ENCODE measurements at regions not wholly inside any gene's neighbourhood (a gene's known extent, or its start where the extent isn't known, plus 50 kb on each side); places are given as distances from the start of the nearest gene placed in this dataset.
"Not testable (repeated sequence)": the region's sequence is repeated elsewhere in the genome, so short reads cannot be mapped to it uniquely, and the experiment has no call there.

DNA sequence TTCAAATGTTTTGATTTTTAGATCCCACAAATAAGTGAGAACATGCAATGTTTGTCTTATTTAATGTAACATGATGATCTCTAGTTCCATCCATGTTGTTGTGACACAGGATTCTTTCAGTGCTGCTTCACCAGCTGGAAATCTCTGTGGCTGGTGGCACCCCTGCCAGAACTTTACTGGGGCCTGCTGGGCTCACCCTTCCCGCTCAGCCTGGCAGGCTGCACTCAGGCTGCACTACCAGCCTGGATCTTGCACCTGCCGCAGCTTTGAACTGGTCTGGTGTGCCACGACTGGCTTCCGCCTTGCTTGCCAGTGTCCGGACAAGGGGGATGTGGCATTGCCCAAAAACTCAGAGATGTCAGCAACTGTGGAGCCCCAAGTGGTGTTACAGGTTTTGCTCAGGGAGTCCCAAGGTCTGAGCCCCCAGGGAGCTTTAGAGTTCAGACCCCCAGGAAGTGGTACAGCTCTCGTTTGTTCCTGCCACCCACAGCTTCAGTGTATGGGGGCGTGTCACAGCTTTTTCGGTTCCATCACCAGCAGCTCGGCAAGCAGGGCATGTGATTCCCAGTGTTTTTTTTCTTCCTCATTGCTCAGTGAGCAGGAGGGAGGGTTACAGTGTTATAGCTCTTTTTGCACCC lies 72.3 kb upstream of the SYNCRIP start:
- no peak overlapping the region for H3K4me3 Mint-ChIP-seq
- H3K36me3 Mint-ChIP-seq (ENCODE audit: low read depth) = no peaks in the 10 kb centered on the region

DNA sequence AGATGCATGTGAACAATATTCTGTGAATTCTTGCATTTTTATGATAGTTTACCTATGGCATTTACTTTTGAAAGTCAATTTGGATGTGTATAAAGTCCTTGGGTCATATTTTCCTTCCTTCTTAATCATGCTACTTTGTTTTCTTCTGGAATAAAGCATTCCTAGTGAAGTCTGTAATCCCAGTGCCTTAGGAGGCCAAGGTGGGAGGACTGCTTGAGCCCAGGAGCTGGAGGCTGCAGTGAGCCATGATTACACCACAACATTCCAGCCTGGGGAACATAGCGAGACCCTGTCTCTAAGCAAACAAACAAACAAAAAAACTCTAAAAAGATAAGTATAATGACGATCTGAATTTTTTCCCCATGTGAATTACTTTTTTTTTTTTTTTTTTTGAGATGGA lies 69.7 kb upstream of the SYNCRIP start:
- no peak overlapping the region for H3K27ac Mint-ChIP-seq
- no peaks in the 10 kb centered on the region for H3K36me3 Mint-ChIP-seq (ENCODE audit: low read depth)
- H3K4me3 Mint-ChIP-seq = no peak overlapping the region
- H3K4me1 Mint-ChIP-seq = no peaks in the 10 kb centered on the region
- DNase-seq = no peak
- H3K27me3 Mint-ChIP-seq = no peaks in the 10 kb centered on the region
- peaks cover 13% of the 10 kb centered on the region for H3K9me3 Mint-ChIP-seq
- intact Hi-C loops (cut with micrococcal nuclease) = no loop called here

More for the DNA sequence above, 72.3 kb upstream of the SYNCRIP start:
- DNase-seq = no peak
- H3K27me3 Mint-ChIP-seq = no peaks in the 10 kb centered on the region
- H3K9me3 Mint-ChIP-seq = peaks cover 14% of the 10 kb centered on the region
- no peaks in the 10 kb centered on the region for H3K4me1 Mint-ChIP-seq
- no peak overlapping the region for H3K27ac Mint-ChIP-seq
- intact Hi-C loops (cut with micrococcal nuclease) = no loop called here

DNA sequence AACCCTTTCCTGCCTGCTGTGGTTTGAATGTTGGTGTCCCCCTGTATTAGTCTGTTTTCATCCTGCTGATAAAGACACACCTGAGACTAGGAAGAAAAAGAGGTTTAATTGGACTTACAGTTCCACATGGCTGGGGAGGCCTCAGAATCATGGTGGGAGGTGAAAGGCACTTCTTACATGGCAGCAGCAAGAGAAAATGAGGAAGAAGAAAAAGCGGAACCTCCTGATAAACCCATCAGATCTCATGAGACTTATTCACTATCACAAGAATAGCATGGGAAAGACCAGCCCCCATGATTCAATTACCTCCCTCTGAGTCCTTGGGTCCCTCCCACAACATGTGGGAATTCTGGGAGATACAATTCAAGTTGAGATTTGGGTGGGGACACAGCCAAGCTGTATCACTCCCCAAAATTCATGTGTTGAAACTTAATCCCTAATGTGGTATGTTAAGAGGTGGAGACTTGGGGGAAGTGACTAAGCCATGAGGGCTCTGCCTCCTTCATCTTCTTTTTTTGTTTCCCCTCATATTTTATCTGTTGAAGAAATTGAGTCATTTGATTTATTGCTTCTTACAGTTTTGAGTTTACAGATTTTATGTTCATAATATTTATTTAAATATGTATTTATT lies 64.9 kb upstream of the SYNCRIP start:
- H3K27ac Mint-ChIP-seq; H3K4me3 Mint-ChIP-seq; H3K36me3 Mint-ChIP-seq (ENCODE audit: low read depth); DNase-seq; H3K9me3 Mint-ChIP-seq; H3K4me1 Mint-ChIP-seq; H3K27me3 Mint-ChIP-seq; intact Hi-C loops (cut with micrococcal nuclease): not testable (repeated sequence)

DNA sequence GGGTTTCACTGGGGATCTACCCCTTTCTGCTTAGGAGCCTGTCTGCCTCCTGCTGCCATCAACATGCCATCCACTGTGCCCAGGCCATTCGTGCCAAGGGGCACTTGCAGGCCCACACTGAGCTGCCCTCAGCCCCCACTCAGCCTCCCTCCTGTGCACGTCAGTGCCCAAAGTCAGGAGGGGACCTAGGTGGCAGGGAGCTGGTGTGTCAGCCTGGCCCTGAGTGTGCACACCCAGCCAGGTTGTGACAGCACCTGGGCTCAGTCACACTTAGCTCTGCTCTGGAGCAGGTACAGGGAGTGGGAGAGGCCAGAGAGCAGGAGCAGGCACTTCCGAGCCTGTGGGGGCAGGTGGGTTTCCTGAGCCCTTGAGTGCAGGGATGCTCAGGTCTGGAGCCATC lies 63.6 kb upstream of the SYNCRIP start:
- no peaks in the 10 kb centered on the region for H3K36me3 Mint-ChIP-seq (ENCODE audit: low read depth)
- H3K27me3 Mint-ChIP-seq = no peaks in the 10 kb centered on the region
- no peak overlapping the region for H3K27ac Mint-ChIP-seq
- no peak for DNase-seq
- no peaks in the 10 kb centered on the region for H3K4me1 Mint-ChIP-seq
- no peak overlapping the region for H3K4me3 Mint-ChIP-seq
- intact Hi-C loops (cut with micrococcal nuclease) = no loop called here
- no peaks in the 10 kb centered on the region for H3K9me3 Mint-ChIP-seq

DNA sequence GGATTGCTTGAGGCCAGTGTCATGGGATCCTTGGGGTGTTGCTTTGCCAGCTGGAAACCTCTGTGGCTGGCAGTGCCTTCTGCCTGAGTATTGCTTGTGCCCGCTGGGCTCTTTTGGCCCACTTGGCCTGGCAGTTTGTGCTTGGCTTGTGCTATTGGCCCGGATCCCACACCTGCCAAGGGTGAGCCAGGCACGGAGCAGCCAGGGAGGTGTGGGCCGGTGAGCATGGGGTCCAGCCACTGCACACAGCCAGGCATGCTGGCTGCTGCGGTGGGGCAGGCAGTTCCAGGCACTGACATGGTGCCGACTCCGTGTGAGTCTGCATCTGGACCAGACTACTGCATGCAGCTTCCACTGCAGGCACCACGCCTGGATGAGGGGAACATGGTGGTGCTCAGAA lies 62.5 kb upstream of the SYNCRIP start:
- intact Hi-C loops (cut with micrococcal nuclease) = no loop called here
- H3K9me3 Mint-ChIP-seq = no peaks in the 10 kb centered on the region
- H3K36me3 Mint-ChIP-seq (ENCODE audit: low read depth) = no peaks in the 10 kb centered on the region
- no peak overlapping the region for H3K4me3 Mint-ChIP-seq
- no peak overlapping the region for H3K27ac Mint-ChIP-seq
- no peaks in the 10 kb centered on the region for H3K27me3 Mint-ChIP-seq
- no peaks in the 10 kb centered on the region for H3K4me1 Mint-ChIP-seq
- DNase-seq = no peak

DNA sequence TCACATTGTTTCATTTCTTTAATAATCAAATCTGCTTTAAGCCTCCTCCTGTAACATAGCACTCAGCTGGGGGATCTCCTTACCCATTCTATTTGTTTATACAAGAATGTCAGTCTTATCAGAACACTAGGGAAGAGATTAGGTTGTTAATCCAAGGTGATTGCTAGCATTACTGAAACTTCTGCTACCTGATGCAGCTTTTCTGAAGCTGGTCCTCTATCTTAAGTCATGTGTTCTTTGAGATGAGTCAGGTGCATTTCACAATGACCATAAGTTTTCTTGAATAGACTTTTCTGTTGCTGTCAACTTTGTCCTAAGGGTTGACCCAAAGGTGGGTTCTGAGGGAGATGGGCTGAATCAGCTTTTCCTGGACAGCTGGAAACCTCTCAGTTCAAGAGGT lies 60.7 kb upstream of the SYNCRIP start:
- DNase-seq = no peak
- no peaks in the 10 kb centered on the region for H3K4me1 Mint-ChIP-seq
- H3K27ac Mint-ChIP-seq = no peak overlapping the region
- peaks cover 3% of the 10 kb centered on the region for H3K27me3 Mint-ChIP-seq
- no peaks in the 10 kb centered on the region for H3K36me3 Mint-ChIP-seq (ENCODE audit: low read depth)
- no peaks in the 10 kb centered on the region for H3K9me3 Mint-ChIP-seq
- intact Hi-C loops (cut with micrococcal nuclease) = no loop called here
- no peak overlapping the region for H3K4me3 Mint-ChIP-seq
